NCI-H82 (cell line): ENCODE measurements at regions not wholly inside any gene's neighbourhood (a gene's known extent, or its start where the extent isn't known, plus 50 kb on each side); places are given as distances from the start of the nearest gene placed in this dataset.

Source experiments
- DNase-seq: peaks from one replicate; lab custom pipeline; 2025; lab: John Stamatoyannopoulos, UW

DNA sequence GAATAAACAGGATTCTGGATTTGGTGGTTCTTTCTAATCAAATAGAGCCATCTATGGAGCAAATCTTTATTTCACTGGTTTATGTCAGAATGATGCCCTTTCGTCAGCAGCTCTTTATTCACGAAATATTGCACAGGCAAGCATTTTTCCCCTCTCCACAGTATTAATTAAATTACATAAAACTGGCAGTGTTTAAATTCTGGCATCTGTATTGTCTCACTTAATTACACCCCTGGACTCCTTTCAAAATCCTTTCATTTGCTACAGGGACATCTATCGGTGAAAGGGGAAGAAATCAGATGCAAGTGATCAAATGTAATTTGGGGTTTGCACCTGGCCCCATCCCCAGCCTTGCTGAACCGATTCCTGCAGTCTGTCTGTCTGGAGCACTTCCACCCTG is 801.9 kb downstream of the QKI start:
- DNase-seq: peak; percentile 3

DNA sequence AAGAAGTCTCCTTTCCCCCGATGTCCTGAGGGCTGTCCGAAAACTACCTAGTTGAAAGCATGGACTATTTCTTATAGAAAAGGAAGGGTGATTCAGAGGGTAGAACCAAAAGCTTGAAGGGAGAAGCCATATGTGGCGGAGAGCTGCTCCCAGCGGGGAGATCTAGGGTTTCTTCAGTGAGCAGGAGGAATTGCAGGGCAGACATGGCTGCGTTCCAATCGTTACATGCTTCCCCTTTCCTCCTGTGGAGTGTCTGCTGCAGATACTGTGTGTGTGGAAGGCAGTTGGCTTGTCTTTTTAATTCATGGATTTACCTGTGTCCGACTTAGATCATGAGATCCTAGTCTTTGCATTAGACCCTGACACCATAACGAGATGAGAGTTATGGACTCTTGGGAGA is 799.5 kb downstream of the QKI start:
- DNase-seq: no peak

DNA sequence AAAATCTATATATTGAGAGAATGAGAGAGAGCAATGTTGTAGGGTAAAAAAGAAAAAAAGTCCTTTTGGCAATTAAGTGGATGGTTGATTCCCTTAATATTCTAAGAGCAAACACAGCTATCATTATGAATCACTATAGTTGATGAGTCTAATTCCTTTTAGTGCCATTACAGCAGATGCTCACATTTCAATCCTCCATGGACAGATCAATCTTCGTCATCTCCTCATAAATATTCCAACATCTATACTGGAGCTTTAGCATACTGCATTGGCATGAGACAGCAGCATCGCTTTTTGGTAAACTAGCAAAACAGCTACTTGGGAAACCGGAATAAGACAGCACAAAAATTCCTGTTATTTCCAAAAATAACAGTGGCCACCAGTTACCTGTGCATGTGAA is 796.7 kb downstream of the QKI start:
- peak; percentile 13 for DNase-seq

DNA sequence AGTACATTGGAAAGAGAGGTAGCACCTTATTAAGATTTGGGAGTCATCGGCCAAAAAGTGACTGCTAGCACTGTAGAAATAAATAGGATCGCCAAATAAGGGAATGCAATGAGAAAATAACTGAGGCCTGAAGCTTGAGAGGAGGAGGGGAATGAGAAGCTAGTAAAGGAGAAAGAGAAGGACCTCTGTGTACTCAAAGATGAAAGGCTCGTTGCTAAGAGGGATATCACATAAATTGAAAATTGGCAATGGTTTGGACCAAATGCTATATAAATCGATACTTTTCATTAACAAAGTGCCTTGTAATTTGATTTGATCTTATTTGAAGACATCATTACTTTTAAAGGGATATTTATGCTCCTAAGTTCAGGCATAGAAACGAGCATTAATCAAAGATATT is 796.3 kb downstream of the QKI start:
- DNase-seq: no peak

DNA sequence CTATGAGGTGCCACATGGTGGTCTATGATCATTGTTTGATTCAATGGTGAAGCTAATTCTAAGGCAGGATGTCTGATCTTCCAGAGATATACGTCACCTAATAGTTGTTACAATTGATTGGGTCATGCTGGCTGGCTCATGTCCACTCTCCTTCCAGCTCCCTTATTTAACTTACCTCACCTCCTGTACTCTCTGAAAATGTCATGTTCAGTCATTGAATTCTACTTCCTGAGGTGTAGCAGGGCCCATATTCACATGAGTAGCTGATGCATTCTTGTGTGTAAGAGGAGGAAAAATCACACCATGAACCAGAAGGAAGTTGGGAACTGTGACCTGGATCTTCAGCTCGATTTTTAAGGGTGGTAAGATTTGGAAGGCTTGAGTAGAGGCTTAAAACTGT is 795.8 kb downstream of the QKI start:
- DNase-seq: no peak

DNA sequence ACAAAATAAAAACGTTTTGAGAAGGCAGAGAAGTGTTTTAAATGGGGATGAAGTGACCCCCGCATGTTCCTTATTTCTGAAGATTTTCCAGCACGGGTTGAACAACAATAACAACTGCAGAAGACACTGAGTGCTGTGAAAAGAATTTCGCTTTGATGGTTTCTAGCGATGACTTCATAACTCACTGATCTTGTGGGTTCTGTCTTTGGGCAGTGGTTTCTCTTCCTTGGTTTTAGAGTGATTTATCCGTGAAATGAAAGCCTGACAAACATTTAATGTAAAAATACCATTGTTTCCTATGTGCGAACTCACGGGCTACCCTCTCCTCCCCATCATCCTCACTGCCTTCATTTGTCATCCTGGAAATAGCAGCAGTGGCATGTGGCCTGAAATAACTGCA is 793.9 kb downstream of the QKI start:
- DNase-seq: no peak

DNA sequence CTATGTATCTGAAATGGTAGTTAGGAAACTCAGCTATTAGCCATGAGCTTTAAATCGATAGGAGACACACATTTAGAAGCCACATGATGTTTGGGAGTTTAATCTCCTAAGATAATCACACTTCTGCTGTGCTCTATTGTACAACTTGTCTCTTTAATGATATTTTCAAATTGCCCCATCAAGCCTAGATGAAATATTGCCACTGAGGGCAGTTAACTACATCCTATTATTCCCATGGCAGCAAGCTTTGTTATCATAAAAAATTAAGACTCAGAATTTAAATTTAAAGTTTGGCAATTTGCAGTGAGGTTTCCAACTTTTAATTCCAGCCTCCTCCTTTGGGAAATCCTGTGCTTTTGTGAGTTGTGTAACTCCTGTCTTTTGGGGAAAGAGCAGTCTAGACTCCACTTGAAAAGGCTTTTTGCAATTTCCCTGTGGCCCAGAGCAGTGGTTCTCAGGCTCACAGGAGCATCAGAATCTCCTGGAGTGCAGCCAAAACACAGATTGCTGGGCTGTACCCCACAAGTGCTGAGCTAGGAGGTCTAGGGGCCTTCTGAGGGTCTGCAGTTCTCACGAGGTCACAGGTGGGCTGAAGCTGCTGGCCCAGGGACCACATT is 792.4 kb downstream of the QKI start:
- no peak for DNase-seq

DNA sequence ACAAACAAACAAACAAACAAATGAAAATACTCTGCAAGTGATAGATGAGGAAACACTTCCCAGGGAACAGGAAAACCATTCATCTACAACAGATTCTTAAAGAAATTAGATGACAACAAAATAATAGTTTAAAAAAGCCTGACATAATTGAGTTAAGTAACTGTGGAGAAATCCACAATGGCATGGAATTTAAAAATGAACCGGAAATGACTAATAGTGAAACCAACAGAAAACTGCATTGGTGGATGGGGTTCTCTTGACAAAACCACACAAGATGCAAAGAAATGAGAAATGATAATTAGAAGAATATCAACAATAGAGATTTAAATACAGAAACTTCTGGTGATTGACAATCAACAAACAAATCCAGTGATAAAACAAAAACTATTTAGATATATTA is 785.6 kb downstream of the QKI start:
- no peak for DNase-seq

DNA sequence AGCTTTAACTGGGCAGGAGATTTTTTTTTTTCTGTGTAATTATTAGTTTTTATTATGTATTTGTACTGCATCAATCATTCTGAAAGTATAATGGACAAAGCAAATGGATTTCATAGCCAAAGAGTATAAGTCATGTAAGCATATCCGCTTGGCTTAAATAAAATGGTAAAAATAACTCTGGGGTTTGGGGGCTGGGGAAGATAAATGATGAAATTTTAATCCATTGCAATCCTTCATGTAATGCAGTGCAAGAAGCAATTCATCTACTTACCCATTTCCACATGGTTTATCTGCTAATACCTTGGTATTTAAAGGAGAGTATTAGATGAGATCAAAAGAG is 781.4 kb downstream of the QKI start:
- DNase-seq: peak; percentile 9

DNA sequence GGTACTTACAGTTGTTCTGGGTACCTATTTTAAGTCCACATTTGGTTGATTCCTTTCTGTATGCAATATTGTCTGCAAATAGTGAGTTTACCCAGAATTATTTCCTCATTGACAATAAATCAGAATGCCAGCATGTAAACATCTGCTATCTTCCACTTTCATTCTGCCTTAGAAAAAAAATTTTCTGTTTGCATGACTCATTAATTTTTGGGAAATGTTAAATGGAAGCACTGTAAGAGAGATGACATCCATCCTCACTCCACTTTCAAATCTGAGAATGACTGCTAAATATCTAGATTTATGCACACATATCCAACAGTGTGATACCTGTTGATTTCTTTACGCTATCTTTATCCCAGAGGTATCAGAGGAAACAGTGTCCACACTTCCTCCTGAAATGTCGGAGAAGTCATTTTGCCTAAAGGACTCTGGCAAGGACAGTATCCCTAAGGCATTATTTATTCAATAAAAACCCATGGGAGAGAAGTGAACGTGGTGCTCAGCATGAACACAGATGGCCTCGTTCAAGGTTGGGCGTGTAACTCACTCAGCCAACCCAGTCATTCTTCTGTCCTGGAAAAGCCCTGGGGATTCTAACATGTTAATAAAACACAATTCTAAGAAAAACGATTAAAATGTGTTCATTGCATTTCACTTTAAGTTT is 780.9 kb downstream of the QKI start:
- no peak for DNase-seq

DNA sequence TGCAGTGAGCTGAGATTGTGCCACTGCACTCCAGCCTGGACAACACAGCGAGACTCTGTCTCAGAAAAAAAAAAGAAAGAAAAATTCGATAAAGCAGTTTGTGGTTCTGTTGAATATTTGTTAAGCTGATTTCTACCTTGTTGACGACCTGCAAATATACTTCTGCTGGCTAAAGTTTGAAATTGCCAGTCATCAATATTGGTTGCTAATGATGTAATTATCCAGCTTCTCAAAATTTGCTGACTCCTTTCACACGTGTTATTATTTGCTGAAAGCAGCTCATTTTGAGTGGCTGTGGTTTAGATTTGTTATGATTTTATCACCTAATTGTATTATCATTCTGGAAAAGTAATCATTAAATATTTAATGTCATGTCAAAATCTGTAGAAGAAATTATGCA is 774.3 kb downstream of the QKI start:
- DNase-seq: no peak

DNA sequence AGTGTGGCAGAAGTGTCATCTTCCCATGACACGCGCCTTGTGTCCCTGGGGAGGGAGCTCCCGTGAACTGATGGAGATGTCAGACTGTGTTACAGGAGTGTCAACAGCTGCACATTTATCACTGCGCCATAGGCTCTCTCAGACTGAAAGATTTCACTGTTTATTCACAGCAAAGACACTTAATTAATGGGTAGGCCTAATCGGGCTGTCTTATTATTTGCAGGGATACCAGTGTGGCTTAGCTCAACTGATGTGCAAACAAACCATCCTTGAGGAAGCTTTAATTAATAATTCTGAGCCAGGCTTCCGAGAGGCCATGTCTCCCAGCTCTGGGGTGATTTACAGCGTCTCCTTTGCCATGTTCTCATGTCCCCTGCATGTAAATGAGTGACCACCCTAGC is 771.0 kb downstream of the QKI start:
- DNase-seq: peak; percentile 14

DNA sequence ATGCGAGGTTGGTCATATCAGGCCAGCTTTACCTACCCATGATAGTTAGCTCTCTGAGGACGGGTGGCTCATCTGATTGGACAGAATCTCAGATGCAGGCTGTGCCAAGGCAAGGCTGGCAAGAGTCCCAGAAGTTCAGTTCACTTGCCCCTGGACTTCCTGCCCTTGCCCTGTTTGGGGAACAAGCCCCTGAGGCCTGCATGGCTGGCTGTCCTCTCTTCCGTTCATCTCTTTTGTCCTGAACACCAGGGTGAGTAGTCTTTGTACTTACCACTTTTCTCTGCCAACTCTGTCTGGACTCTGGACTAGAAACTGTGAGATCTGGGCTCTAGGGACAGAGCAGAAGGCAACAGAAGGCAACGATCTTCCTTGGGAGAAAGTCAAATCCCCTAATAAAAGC is 769.9 kb downstream of the QKI start:
- DNase-seq: no peak

DNA sequence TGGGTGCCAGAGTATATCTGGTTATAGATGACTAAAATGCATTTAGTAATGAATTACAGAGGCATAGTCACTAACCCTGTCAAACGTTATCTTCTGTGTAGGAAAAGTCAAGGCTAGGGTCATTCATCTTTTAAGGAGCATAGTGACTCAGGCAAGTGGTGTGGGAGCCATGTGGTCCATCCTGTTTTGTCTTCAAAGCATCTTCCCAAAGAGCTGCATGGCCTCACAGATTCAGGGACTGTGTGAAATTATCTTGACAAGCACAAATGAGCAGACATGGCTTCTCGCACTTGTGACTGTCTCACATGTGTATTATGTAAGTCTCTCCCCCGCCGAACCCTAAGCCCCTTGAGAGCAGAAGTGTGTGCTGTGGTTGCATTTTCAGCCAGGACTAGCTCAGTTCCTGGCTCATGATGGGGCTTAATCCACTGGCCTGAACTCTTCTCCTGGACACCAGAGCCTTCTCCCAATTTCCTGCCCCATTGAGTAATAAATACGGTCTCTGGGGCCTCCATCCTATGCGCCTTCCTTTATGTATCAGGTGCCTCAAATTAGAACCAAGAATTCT is 769.1 kb downstream of the QKI start:
- DNase-seq: no peak

DNA sequence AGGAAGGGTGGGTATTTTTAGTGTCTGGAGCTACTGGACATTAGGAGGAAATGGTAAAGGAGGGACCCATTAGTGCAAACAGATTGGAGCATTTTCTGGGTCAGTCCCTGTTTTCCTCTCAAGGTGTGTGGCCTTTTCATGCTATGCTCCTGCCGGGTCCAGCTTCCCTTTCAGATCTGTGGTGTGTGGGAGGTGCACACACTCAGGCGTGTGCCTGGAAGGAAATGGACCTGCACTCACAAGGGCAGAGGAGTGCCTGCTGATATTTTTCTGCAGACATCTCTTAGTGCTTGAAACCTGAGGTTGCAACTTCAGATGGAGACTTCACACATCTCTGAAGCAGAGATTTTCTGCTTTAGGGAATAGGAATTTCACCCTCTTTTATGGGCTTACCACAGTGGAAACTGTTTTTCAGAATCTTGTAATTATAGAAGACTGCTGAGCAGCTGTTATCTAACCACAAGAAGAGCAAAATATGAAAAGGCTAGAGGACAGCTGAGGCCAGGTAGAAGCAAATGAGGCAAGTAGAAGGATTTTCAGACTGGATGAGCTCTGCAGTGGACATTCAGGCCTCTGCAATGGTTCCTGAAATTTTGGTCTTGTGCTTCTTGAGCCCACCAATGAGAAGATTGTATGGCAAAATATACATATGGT is 764.3 kb downstream of the QKI start:
- DNase-seq: no peak

DNA sequence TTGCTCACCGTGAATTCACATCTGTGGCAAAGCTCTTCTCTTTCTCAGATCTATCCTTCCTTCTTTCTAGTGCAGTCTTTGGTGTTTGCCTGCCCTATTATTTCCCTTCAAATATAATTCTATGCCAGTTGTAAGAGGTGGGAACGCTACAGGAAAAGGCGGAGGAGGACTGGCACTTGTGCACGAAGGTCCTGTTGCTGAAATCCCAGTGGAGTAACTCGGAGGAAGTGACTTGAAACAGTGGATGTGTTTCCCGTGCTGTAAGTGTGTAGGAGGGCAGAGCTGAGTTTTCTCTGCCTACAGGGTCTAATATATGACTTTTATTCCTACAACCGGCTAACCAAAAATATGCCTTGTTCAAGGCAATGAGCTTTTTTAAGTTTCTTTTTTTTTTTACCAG is 754.8 kb downstream of the QKI start:
- DNase-seq: no peak

DNA sequence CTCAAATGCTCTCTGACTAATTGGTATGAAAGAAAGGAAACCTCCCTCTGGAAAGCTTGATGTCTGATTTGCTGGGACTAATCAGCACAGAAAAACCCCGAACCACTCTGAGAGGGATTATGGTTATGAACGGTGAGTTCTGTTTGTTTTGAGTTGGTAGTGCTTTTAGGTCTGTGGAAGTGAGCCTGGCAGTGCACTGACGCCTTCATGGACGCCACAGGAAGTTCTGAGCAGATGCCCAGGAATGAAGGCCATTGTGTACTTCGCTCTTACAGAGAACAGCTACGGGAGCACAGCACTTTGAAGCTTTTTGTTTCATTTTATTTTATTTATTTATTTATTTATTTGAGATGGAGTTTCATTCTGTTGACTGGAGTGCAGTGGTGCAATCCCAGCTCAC is 754.1 kb downstream of the QKI start:
- no peak for DNase-seq

DNA sequence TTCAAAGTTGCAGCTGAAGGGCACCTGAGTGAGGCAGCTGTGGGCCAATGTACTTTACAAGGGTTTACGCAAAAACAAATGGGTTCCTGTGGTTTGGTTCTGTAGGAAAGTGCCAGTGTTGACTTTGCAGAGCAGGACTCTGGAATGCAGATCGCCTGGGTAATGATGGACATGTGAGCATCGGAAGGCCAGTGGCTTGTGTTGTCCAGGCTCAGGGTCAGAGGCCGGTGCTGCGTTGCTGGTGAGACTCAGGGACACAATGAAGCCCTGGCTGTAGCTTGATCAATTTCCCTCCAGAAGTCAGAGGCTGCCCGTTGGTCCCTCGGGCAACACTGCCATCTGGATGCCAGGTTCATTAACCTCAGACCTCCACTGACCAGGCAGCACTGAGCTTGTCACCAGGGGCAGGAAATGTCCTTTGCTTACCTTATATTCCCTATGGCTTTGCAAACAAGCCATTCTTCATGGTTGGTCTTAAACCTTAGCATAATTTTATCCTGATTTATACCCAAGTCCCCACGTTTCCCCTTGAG is 753.4 kb downstream of the QKI start:
- no peak for DNase-seq

DNA sequence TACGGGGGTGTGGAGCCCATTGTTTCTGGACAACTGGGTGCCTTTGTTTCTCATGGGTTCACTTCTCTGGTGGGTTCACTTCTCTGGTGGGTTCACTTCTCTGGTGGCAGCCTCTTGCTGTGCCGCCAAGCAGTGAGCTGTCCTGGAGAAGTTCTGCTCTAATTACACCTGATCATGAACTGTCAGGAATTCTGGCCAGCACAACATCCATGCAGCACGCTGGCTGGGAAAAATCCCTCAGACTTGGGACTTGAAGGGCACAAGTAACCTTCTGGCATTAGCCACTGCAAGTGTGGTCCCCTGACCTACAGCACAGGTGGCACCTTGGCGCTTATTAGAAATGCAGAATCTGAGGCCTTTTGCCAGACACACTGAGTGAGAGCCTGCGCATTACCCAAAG is 752.5 kb downstream of the QKI start:
- no peak for DNase-seq

DNA sequence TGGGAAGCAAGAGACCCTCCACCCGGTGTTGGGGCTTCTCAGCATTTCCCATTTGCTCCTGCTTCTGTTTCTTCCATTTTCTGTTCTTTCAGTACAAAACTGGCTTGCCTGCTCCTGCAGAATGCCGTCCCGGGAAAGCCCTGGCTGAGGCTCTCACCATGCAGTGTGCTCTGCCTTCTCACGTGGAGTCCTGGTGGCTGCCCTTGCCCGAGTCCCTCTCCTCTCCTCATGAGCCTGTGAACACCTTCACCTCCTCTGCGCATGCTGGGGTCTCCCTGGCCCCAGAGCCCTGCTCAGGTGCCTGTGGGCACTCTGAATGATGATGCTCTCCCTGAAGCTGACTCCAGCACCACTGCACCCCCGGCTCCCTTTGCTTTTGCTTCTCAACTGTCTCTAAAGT is 752.0 kb downstream of the QKI start:
- DNase-seq: no peak

DNA sequence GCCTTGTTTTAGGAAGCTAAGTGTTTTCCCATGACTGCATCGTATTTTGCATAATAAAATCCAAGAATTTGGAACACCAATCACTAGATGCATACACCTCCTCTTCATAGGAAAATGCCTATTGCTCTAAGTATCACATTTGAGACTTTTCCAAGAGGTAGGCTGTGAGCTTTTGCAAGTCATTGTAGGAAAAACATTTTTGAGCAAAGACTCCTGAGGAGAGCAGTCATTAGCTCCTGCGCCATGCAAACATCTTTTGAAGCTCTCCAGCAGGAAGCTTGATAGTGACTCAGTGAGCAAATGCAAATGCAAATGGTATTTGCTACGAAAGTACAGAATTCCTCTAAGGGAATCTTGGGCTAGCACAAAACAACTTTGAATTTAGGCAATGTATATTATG is 750.4 kb downstream of the QKI start:
- no peak for DNase-seq

DNA sequence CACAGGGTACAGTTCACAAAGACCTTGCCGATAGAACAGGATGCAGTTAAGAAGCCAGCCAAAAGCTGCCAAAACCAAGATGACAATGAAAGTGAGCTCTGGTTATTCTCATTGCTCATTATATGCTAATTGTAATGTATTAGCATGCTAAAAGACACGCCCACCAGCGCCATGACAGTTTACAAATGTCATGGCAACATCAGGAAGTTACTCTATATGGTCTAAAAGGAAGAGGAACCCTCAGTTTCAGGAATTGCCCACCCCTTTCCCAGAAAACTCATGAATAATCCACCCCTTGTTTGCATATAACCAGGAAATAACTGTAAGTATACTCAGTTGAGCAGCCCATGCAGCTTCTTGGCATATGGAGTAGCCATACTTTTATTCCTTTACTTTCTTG is 748.7 kb downstream of the QKI start:
- no peak for DNase-seq

DNA sequence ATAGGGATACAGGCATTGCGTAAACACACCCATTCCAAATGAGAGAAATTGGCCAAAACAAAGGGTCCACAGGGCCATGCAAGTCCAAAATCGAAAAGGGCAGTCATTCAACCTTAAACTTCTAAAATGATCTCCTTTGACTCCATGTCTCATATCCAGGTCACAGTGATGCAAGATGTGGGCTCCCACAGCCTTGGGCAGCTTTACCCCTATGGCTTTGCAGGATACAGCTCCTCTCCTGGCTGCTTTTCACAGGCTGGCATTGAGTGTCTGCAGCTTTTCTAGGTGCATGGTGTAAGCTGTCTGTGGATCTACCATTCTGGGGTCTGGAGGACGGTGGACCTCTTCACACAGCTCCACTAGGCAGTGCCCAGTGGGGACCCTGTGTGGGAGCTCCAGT is 744.5 kb downstream of the QKI start:
- no peak for DNase-seq
